ENCODE measurements at regions not wholly inside any gene's neighbourhood (a gene's known extent, or its start where the extent isn't known, plus 50 kb on each side); places are given as distances from the start of the nearest gene placed in this dataset.
A peak's percentile ranks its signal among the peaks of the same experiment; 100 is the strongest.
"Not testable (repeated sequence)": the region's sequence is repeated elsewhere in the genome, so short reads cannot be mapped to it uniquely, and the experiment has no call there.

DNA sequence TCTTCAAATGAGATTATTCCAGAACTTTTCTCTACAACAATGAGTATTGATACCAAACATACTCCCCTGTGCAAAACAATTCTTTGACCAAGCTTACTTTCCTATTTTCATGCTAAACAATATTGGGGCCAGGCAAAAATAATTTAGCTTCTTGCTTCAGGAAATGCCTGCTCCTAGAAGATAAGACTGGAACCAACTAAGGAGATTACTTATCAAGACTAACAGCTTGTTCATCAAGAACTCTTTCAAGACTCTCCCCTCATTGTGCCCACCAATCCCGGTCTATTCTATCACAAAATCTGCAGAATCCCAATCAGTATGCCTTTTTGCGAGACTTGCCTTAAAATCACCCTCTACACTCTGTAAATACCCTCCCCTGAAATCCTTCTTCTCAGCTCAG lies 536.6 kb downstream of the RWDD3 start:
- no peak for DNase-seq
- no peaks in the 10 kb centered on the region for H3K4me1 ChIP-seq
- no peak overlapping the region for H3K4me3 ChIP-seq (ENCODE audit: low read depth, low read length)
- no peaks in the 10 kb centered on the region for H3K27me3 ChIP-seq
- no peaks in the 10 kb centered on the region for H3K36me3 ChIP-seq
- H3K9me3 ChIP-seq = no peaks in the 10 kb centered on the region
- TF ChIP-seq, protein P1, sequence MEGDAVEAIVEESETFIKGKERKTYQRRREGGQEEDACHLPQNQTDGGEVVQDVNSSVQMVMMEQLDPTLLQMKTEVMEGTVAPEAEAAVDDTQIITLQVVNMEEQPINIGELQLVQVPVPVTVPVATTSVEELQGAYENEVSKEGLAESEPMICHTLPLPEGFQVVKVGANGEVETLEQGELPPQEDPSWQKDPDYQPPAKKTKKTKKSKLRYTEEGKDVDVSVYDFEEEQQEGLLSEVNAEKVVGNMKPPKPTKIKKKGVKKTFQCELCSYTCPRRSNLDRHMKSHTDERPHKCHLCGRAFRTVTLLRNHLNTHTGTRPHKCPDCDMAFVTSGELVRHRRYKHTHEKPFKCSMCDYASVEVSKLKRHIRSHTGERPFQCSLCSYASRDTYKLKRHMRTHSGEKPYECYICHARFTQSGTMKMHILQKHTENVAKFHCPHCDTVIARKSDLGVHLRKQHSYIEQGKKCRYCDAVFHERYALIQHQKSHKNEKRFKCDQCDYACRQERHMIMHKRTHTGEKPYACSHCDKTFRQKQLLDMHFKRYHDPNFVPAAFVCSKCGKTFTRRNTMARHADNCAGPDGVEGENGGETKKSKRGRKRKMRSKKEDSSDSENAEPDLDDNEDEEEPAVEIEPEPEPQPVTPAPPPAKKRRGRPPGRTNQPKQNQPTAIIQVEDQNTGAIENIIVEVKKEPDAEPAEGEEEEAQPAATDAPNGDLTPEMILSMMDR (IDR thresholded peaks at IDR 0.05; ENCODE audit: low read depth, low read length) = no peak

DNA sequence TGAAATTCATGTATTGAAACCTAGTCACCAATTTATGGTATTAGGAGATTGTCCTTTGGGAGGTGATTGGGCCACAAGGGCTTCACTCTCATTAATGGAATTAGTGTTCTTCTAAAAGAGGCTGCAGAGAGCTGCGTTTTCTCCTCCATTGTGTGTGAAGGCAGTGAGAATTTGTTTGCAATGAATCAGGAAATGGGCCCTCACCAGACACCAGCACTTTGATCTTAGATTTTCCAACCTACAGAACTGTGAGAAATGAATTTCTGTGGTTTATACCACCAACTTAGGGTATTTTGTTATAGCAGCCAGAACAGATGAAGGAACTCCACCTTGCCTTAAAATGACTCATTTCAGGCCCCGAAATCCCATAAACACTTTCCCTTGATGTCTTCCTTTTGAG lies 544.2 kb downstream of the RWDD3 start:
- Histone ChIP-seq H3K27me3 (no peaks in the 10 kb centered on the region), H3K9me3 (no peaks in the 10 kb centered on the region), H3K36me3 (no peaks in the 10 kb centered on the region), H3K4me3 (ENCODE audit: low read depth, low read length) (no peak overlapping the region), H3K4me1 (no peaks in the 10 kb centered on the region)
- no peak for DNase-seq
- TF ChIP-seq, protein P1 (IDR thresholded peaks at IDR 0.05; ENCODE audit: low read depth, low read length) = no peak

DNA sequence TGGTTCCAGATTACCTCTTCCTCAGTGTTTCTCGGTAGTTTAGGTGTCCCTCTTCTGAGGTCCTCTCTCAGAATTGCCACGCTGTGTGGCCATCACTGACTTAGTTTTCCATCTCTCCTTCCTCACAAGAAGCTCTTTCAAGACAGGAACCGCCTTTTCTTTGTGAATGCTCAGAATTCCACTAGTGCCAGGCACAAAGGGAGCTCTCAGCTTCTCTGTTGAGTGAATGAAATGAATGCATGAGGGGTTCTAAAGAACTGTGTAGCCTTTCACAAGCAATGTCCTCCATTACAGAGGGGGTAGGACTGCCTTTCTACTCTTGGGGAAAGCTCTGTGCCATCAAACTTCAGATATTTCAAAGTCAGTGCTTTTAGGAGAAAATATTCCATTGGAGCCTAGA lies 546.8 kb downstream of the RWDD3 start:
- Histone ChIP-seq H3K4me3 (ENCODE audit: low read depth, low read length) (no peak overlapping the region), H3K4me1 (no peaks in the 10 kb centered on the region), H3K27me3 (no peaks in the 10 kb centered on the region), H3K36me3 (no peaks in the 10 kb centered on the region), H3K9me3 (no peaks in the 10 kb centered on the region)
- no peak for DNase-seq
- TF ChIP-seq, protein P1 (IDR thresholded peaks at IDR 0.05; ENCODE audit: low read depth, low read length) = no peak

DNA sequence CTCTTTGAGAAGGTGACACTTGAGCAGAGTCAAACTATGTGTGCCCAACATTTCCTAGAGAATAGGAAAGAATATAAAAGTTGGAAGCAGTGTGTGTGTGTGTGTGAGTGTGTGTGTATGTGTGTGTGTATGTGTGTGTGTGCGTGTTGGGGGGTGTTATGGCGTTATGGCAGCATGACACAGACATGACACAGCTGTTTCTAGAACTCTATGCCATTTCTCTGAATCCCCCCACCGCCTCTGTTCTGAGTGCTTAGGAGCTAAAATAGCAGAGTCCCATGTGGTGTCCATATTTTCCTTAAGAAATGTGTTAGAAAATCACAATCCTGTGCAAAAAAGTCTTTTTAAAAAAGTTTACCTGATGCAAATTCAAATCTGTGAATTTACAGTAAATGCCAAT lies 556.1 kb downstream of the RWDD3 start:
- TF ChIP-seq, protein P1 (IDR thresholded peaks at IDR 0.05; ENCODE audit: low read depth, low read length) = no peak
- H3K27me3 ChIP-seq = no peaks in the 10 kb centered on the region
- no peaks in the 10 kb centered on the region for H3K36me3 ChIP-seq
- no peak overlapping the region for H3K4me3 ChIP-seq (ENCODE audit: low read depth, low read length)
- no peaks in the 10 kb centered on the region for H3K4me1 ChIP-seq
- DNase-seq = no peak
- H3K9me3 ChIP-seq = no peaks in the 10 kb centered on the region

DNA sequence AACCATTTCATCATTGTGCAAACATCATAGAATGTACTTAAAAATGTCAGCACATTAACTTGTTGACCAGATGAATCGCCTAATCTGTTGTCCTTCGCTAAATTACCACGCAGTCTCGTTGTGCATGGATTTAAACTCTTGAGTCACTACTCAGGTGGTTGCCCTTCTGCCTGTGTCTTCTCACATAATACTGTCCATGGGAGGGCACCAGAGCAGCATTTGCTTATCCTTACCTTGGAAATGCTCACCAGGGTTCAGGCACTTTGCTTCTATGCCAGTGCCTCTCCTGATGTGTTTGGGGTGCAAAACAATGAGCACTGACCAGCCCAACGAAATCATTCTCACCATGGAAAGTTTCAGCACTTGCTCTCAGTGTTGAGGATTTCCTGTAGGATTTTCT lies 559.9 kb downstream of the RWDD3 start:
- Histone ChIP-seq H3K36me3 (no peaks in the 10 kb centered on the region), H3K4me1 (no peaks in the 10 kb centered on the region), H3K9me3 (no peaks in the 10 kb centered on the region), H3K4me3 (ENCODE audit: low read depth, low read length) (no peak overlapping the region), H3K27me3 (no peaks in the 10 kb centered on the region)
- peak; percentile 13 for DNase-seq
- TF ChIP-seq, protein P1 (IDR thresholded peaks at IDR 0.05; ENCODE audit: low read depth, low read length) = peak; percentile 41

DNA sequence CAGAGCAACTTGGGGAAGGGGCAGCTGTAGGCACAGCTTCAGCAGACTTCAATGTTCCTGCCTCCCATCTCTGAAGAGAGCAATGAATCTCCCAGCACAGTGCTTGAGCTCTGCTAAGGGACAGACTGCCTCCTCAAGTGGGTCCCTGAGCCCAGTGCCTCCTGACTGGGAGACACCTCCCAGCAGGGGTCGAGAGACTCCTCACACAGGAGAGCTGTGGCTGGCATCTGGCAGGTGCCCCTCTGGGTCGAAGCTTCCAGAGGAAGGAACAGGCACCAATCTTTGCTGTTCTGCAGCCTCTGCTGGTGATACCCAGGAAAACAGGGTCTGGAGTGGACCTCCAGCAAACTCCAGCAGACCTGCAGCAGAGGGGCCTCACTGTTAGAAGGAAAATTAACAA lies 563.8 kb downstream of the RWDD3 start:
- not testable (repeated sequence) for DNase-seq; H3K4me1 ChIP-seq; H3K27me3 ChIP-seq; H3K36me3 ChIP-seq; H3K9me3 ChIP-seq; H3K4me3 ChIP-seq (ENCODE audit: low read depth, low read length)

DNA sequence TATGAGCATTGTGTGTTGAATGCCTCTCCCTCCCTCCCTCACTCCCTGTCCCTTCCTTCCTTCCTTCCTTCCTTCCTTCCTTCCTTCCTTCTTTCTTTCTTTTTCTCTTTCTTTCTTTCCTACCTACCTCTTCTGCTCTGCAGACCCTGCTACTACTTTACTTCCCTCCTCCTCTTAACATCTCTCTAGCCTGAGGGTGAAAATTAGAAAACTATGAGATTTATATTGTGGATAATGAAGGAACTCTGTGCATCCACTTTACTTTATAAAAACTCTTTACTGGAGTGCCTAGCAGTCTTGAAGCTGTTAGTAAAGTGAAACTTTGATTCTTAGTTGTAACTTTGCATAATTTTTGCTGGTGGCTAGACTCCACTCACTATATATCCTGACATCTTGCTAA lies 572.2 kb downstream of the RWDD3 start:
- H3K4me3 ChIP-seq (ENCODE audit: low read depth, low read length) = no peak overlapping the region
- H3K36me3 ChIP-seq = no peaks in the 10 kb centered on the region
- no peaks in the 10 kb centered on the region for H3K9me3 ChIP-seq
- TF ChIP-seq, protein P1 (IDR thresholded peaks at IDR 0.05; ENCODE audit: low read depth, low read length) = no peak
- no peaks in the 10 kb centered on the region for H3K27me3 ChIP-seq
- no peak for DNase-seq
- no peaks in the 10 kb centered on the region for H3K4me1 ChIP-seq
